ENCODE measurements at regions not wholly inside any gene's neighbourhood (a gene's known extent, or its start where the extent isn't known, plus 50 kb on each side); places are given as distances from the start of the nearest gene placed in this dataset.

DNA sequence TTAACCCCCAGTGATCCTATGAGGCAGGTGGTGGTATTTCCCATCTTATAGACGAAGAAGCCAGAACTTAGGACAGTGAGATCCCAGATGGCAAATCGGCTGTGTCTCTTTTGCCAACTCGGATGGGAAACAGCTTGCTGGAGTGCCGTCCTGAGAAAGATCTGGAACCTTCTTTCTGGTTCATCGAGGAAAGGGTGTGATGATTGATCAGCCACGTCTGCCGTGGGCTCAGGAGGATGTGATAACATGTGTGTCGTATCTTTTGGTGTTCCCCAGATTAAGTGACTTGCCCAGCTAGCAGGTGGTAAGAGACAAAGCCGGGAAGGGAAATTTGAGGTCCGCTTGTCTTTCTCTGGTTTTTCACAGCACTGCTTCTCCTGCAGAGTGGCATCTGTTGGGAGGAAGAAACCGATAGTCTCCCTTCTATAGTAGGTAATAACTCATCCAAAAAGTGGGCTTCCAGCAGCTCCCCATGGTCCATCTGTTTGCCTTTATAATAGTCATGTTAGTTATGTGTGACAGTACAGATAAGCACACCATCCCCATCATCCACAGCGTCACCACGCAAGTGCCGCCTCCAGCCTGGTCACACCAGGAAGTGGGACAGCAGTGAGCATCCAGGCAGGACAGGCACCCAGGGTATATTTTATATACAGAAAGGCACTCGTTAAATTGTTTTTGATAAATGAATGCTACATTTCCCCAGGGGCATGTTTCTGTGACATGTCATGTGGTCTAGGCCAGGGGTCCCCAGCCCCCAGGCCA lies 175.5 kb downstream of the KATNIP start (continued):
- no peak for TF ChIP-seq SAFB2 (IDR thresholded peaks at IDR 0.05; ENCODE audit: borderline replicate concordance, low read depth, low read length, severe bottlenecking)
- no peak for TF ChIP-seq PHF21A (IDR thresholded peaks at IDR 0.05; ENCODE audit: borderline replicate concordance, low read depth)
- TF ChIP-seq CEBPB (tag; IDR thresholded peaks at IDR 0.05) = no peak
- TF ChIP-seq, protein P1, sequence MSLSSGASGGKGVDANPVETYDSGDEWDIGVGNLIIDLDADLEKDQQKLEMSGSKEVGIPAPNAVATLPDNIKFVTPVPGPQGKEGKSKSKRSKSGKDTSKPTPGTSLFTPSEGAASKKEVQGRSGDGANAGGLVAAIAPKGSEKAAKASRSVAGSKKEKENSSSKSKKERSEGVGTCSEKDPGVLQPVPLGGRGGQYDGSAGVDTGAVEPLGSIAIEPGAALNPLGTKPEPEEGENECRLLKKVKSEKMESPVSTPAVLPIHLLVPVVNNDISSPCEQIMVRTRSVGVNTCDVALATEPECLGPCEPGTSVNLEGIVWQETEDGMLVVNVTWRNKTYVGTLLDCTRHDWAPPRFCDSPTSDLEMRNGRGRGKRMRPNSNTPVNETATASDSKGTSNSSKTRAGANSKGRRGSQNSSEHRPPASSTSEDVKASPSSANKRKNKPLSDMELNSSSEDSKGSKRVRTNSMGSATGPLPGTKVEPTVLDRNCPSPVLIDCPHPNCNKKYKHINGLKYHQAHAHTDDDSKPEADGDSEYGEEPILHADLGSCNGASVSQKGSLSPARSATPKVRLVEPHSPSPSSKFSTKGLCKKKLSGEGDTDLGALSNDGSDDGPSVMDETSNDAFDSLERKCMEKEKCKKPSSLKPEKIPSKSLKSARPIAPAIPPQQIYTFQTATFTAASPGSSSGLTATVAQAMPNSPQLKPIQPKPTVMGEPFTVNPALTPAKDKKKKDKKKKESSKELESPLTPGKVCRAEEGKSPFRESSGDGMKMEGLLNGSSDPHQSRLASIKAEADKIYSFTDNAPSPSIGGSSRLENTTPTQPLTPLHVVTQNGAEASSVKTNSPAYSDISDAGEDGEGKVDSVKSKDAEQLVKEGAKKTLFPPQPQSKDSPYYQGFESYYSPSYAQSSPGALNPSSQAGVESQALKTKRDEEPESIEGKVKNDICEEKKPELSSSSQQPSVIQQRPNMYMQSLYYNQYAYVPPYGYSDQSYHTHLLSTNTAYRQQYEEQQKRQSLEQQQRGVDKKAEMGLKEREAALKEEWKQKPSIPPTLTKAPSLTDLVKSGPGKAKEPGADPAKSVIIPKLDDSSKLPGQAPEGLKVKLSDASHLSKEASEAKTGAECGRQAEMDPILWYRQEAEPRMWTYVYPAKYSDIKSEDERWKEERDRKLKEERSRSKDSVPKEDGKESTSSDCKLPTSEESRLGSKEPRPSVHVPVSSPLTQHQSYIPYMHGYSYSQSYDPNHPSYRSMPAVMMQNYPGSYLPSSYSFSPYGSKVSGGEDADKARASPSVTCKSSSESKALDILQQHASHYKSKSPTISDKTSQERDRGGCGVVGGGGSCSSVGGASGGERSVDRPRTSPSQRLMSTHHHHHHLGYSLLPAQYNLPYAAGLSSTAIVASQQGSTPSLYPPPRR (CRISPR knock-in tag; IDR thresholded peaks at IDR 0.05; ENCODE audit: borderline replicate concordance) = no peak
- TF ChIP-seq, protein P2, sequence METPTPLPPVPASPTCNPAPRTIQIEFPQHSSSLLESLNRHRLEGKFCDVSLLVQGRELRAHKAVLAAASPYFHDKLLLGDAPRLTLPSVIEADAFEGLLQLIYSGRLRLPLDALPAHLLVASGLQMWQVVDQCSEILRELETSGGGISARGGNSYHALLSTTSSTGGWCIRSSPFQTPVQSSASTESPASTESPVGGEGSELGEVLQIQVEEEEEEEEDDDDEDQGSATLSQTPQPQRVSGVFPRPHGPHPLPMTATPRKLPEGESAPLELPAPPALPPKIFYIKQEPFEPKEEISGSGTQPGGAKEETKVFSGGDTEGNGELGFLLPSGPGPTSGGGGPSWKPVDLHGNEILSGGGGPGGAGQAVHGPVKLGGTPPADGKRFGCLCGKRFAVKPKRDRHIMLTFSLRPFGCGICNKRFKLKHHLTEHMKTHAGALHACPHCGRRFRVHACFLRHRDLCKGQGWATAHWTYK (CRISPR knock-in tag; IDR thresholded peaks at IDR 0.05) = no peak
- TF ChIP-seq FOXK1 (CRISPR knock-in tag; IDR thresholded peaks at IDR 0.05; ENCODE audit: borderline replicate concordance) = no peak
- no peak for TF ChIP-seq MAFK (IDR thresholded peaks at IDR 0.05; ENCODE audit: low read length)
- TF ChIP-seq, protein P3, sequence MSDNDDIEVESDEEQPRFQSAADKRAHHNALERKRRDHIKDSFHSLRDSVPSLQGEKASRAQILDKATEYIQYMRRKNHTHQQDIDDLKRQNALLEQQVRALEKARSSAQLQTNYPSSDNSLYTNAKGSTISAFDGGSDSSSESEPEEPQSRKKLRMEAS (CRISPR knock-in tag; IDR thresholded peaks at IDR 0.05) = no peak
- no peak for TF ChIP-seq ZKSCAN1 (IDR thresholded peaks at IDR 0.05; ENCODE audit: low read depth, low read length)
